Lower leg skin (tissue), 3 donors: ENCODE measurements at regions not wholly inside any gene's neighbourhood (a gene's known extent, or its start where the extent isn't known, plus 50 kb on each side); places are given as distances from the start of the nearest gene placed in this dataset.

ENCODE experiments used
- CTCF ChIP-seq, 3 donors: fragments of 450-650 bp; IDR thresholded peaks; one replicate each; pipeline ENCODE4 v1.5.1; 2016; ENCODE audit warnings: antibody characterized with exemption in 3 of 3, mild to moderate bottlenecking in 3 of 3, moderate library complexity in 2 of 3
- POLR2A ChIP-seq, 2 donors: fragments of 450-650 bp; IDR thresholded peaks; one replicate each; pipeline ENCODE4 v1.6.1; 2016 to 2017; ENCODE audit warnings: antibody characterized with exemption in 2 of 2, mild to moderate bottlenecking in 1 of 2, moderate library complexity in 1 of 2

GRCh38 chrX:10818651-10819050 lies 198.3 kb upstream of the MID1 start:
- TF ChIP-seq CTCF (IDR thresholded peaks at IDR 0.05), result no peak
- TF ChIP-seq POLR2A (IDR thresholded peaks at IDR 0.05), result no peak
